Heart left ventricle (tissue), 13 donors: ENCODE measurements at regions not wholly inside any gene's neighbourhood (a gene's known extent, or its start where the extent isn't known, plus 50 kb on each side); places are given as distances from the start of the nearest gene placed in this dataset.

ENCODE experiments used
- POLR2A ChIP-seq, 2 donors: fragments of 450-650 bp; IDR thresholded peaks; one replicate each; pipeline ENCODE4 v1.6.1; 2017; ENCODE audit warnings: antibody characterized with exemption in 2 of 2, mild to moderate bottlenecking in 2 of 2, moderate library complexity in 2 of 2
- TF ChIP-seq, protein P1 (sequence below), 12 donors: fragments of 200-600 bp; sonication (generic) in 4 of 12; IDR thresholded peaks; one replicate each; pipeline versions ENCODE4 v1.5.0 to v1.8.0; 2018 to 2022; ENCODE audit warnings: antibody characterized with exemption in 12 of 12, mild to moderate bottlenecking in 5 of 12
- donor health status: ischemic (EF 13 %, LVEDD 7.1; RV severe dilation, severe dysfunction).
- donor health status: DM: no; HTN: yes; CAD: no.
- donor health status: DM: no; HTN: no; CAD: no.
- donor health status: ischemic (EF 25% LVEDD 6.9; RV normal size, moderate dysfunction).
- donor health status: ischemic (EF 25% LVEDD 5.7; RV mildly dilated, moderate dysfunction).
- donor health status: ischemic (EF 35%, LVEDD 5.7; RV mildly dilated, moderate dysfunction).
- donor health status: nonischemic (EF 11% LVEDD 7.7; RV severe dilation, severe dysfunction).
- donor health status: DM: yes; HTN: yes; CAD: no.
- donor health status: PGD.
- donor health status: ischemic (EF 29% LVEDD 5.4; RV normal size, mild dysfunction).
- donor health status: nonischemic (EF 23%, LVEDD 6.1; RV moderate dilation, normal function).

DNA sequence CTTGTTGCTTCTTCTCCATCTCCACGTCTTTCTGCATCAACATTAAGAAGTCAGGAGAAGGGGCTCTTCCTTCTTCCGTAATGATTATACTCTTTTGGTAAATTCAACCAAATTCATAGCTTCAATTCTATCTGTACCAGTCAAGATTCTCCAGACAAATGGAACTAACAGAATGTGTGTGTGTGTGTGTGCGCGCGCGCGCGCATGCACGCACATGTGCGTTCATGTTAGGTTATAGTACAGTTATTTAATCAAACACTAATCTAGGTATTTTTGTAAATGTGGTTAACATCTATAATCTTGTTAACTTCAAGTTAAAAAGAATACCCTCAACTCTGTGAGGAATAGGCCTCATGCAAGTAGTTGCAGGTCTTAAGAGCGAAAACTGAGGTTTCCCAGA lies 150.3 kb upstream of the TAS2R1 start:
- TF ChIP-seq, protein P1, sequence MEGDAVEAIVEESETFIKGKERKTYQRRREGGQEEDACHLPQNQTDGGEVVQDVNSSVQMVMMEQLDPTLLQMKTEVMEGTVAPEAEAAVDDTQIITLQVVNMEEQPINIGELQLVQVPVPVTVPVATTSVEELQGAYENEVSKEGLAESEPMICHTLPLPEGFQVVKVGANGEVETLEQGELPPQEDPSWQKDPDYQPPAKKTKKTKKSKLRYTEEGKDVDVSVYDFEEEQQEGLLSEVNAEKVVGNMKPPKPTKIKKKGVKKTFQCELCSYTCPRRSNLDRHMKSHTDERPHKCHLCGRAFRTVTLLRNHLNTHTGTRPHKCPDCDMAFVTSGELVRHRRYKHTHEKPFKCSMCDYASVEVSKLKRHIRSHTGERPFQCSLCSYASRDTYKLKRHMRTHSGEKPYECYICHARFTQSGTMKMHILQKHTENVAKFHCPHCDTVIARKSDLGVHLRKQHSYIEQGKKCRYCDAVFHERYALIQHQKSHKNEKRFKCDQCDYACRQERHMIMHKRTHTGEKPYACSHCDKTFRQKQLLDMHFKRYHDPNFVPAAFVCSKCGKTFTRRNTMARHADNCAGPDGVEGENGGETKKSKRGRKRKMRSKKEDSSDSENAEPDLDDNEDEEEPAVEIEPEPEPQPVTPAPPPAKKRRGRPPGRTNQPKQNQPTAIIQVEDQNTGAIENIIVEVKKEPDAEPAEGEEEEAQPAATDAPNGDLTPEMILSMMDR (IDR thresholded peaks at IDR 0.05): no peak
- TF ChIP-seq POLR2A (IDR thresholded peaks at IDR 0.05): no peak
